ENCODE measurements at regions not wholly inside any gene's neighbourhood (a gene's known extent, or its start where the extent isn't known, plus 50 kb on each side); places are given as distances from the start of the nearest gene placed in this dataset.

- no peak for TF ChIP-seq EZH2 (IDR thresholded peaks at IDR 0.05; ENCODE audit: insufficient read depth, poor library complexity, severe bottlenecking)
- no peak for TF ChIP-seq EZH2phosphoT487 (IDR thresholded peaks at IDR 0.05; ENCODE audit: insufficient read depth, low read depth)
These were observed 339.5 kb upstream of the ISL1 start for GRCh38 chr5:51043745-51044144.
